Inflammatory macrophage (primary cell): ENCODE measurements at regions not wholly inside any gene's neighbourhood (a gene's known extent, or its start where the extent isn't known, plus 50 kb on each side); places are given as distances from the start of the nearest gene placed in this dataset.
"Not testable (repeated sequence)": the region's sequence is repeated elsewhere in the genome, so short reads cannot be mapped to it uniquely, and the experiment has no call there.

Source experiments
- DNase-seq, 2 donors: peaks; one replicate each; pipeline ENCODE4 v3.0.0-alpha.2; 2020 to 2022

GRCh38 chr10:45118929-45119328 lies 118.2 kb downstream of the ZNF22 start:
- DNase-seq, result no peak

DNA sequence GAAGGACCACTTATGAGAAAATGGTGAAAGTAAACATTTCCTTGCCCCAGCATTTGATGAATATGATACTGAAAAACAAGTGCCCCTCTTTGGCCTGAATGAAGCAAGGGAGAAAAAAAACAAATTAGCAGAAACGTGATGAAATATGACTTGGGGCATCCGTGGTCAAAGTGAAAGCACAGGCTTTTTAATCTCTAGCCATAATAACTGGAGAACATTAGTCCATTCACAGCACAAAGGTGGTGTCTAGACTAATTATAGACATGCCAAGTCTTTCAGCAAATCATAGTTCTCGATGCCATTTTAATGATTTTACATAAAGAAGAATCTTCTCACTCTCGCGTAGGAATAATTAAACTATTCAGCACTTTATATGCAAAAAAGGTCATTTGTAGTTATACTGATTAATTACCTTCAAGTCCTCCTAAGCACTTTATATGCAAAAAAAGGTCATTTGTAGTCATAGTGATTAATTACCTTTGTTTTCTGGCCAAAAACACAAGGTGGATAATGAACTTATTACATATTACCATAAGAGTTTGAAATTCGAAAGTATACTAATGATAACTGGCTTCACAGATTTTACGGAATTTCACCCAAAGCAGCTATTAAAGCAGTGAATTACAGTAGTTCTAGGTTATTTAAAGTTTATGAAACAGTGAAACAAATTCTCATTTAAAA lies 121.6 kb downstream of the ZNF22 start:
- DNase-seq, result not testable (repeated sequence)

GRCh38 chr10:45135443-45136198 lies 134.9 kb downstream of the ZNF22 start:
- no peak for DNase-seq

- no peak for DNase-seq
Measured at GRCh38 chr10:45136256-45136655, 135.5 kb downstream of the ZNF22 start.

DNA sequence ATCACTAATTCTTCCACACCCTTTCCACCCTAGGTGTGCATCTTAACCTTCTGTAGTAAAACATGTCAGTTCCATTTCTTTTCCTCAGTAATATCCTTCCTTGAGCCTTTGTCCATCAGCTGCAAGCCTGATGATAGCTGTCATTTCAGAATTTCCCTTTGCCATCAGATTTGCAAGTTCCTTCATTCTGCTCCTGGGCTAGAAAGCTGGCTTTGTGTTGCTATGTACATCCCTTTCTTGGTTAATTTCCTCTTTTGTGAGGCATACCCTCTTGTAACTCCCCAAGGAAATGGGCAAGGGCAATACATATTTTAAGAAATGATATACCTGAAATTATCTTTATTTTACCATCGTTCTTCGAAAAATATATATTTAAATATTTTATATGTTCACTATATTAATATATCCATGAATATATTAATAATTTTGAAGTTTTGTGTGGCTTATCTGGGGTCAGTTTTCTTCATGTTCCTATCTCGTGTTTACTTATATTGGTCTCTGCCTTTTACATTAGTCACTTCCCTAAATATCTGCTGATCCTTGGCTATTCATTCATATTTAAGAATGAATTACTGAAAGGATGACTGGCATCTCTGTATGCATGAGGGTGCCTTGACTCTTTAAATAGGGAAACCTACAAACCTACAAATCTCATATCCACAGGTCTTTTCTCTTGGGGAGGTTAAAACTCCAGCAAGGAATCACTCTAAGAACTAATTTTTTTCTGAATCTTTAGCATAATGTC lies 143.8 kb downstream of the ZNF22 start:
- peak; percentile 65 to 70 for DNase-seq

GRCh38 chr10:45145143-45145542 lies 144.4 kb downstream of the ZNF22 start:
- peak in 1 of 2 donors; percentile 17 for DNase-seq

- no peak for DNase-seq
Measured at GRCh38 chr10:45147000-45147399, 146.3 kb downstream of the ZNF22 start.

DNA sequence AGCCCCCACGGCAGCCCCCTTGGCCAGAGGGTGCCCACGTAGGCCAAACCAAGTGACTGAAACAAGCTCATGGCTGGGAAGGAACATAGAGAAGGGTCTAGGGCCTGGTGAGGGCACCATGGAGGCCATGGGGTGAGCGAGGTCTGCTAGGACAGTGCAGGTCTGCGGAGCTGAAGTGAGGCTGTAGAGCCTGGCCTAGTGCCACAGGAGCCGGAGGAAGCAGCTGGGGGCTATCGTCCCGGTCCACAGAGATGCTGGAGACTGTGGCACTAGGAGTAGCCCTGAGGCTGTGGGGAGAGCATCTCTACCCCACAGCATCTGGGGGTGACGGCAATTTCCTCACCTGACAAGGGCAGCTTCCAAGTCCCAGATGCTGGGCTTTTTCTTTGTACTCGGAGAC lies 150.3 kb downstream of the ZNF22 start:
- DNase-seq, result no peak

DNA sequence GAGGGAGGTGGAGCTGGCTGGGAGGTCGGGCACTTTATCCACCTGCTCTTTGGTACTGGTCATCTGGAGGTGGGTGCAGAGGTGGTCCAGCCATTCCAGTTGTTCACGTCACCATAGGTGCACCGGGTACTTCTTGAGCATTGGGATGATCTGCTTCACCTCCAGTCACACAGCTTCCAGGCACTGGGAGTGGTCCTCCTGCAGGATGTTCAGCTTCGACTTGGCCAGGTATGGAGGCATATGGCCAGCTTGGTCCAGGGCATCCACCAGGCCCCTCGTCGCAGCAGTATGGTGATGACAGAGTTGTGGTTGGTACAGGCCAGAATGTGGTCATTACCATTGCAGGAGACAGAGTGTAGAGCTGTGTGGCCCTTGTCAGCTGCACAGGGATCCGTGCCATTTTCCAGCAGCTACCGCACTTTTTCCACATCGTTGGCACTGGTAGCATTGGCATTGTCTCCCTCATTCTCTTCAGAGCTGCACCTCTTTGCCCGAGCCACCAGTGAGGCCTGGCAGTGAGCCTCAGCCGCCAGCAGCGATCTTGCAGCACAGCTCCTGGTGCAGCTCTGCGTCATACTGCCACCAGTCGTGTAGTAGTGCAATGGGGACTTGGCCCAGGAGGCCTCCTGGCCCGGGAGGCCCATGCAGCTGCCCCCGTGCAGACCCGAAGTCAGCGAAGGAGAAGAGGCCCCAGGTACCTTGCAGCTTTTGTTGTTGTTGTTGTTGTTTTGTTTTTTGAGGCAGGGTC lies 150.9 kb downstream of the ZNF22 start:
- DNase-seq, result no peak

DNA sequence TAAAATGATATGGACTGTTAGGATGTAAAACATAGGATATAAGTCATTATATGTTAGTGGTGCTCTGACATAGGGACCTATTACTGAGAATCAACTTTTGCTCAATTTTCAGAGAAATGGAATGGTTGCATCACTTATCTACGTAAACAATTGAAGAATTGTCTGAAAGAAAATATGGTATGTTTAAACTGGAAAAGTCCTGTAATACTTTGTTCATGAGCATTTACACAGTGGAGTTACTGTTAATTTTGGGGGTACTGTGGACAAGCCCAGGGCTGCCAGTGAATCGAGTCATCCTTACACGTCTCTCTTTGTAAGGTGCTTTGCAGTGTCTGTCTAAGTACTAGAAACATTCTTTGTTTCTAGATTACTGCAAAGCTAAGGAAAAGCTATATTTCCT lies 152.0 kb downstream of the ZNF22 start:
- DNase-seq, result peak; percentile 42 to 88

DNA sequence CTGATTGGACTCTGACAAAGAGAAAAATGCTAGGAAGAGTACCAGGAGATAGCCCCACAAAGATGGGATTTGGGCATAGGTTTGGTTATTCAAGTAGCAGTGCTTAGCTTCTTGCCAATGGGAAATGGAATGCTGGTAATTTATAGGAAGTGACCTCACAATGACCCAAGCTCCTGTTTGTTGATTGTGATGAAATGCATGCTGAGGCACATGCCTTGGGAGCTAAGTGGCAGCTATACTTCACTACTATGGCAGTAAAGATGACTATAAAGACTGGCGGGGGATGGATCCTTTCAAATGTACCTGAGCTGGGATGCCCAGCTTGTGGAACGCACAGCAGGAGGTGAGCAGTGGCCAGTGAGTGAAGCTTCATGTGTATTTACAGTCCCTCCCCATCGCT lies 153.8 kb downstream of the ZNF22 start:
- peak; percentile 12 to 15 for DNase-seq

- no peak for DNase-seq
Measured at GRCh38 chr10:45155784-45156183, 155.1 kb downstream of the ZNF22 start.

DNA sequence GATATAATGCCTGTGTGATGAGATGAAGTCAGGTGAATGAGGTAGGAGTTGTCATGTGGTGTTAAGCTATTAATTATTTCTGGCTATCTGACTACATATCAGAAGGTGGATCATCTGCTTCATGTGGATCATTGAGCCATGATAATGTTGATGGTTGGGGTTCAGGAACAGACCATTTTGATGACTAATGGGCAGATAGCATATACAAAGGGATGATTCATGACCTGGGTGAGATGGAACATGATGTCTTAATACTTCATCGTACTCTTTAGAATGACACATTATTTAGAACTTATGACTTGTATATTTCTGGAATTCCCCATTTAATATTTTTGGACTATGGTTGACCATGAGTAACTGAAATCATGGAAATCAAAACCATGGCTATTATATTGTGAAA lies 155.1 kb downstream of the OR13A1 start:
- peak; percentile 71 to 84 for DNase-seq

DNA sequence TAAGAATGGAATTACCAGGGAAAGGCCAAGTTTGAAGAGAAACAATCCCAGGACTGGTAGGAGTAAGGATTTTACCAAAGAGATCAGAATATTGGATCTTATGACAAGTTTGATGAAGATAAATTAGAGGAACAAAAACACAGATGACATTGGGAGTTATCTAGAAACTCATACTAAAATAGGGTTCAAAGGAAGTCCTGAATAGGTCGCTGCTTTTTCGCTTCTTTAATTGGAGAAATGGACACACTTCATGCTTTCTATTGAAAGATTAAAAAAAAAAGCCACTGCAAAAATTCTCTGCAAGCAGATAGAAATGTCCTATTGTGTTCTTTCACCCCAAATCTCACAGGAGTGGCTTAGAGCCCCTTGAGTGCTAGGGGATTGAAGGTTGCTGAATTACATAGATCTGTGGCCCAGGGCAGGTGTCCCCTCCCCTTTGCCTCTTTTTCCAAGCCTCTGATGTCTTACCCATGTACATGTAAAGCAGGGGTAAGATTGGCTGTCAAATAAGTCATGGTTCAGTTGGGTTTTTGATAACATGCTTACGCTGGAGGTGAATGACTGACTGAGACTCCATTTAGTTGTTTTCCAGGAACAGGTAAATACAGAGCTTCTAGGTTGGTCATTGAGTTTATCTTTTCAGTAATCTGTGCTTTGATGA lies 152.0 kb downstream of the OR13A1 start:
- DNase-seq, result no peak

DNA sequence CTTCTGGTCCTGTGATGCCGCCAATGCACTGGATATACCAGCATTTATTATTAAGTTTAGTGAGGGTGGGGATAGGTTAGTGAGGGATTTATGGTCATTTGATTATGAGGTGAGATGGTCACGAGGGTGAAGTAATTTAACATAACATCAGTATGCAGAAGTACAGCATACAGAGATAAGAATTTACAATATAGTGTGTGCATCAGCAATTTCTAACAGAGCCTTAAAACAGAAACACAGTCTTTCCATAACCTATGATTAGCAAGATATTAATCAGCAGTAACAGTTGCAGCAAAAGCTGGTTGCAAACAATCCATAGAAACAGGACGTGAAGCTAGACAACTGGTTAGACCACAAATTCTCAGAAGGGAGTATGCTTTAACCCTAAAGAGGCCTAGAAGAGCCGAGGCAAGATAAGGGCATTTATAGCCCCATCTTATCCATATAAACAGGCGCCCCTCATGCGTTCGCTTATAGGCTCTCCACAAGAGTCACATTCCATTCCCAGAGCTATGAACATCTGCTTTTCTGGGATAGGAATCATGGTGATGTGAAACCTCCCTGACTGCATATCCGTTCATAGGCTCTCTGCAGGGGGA lies 139.8 kb downstream of the OR13A1 start:
- DNase-seq, result not testable (repeated sequence)

DNA sequence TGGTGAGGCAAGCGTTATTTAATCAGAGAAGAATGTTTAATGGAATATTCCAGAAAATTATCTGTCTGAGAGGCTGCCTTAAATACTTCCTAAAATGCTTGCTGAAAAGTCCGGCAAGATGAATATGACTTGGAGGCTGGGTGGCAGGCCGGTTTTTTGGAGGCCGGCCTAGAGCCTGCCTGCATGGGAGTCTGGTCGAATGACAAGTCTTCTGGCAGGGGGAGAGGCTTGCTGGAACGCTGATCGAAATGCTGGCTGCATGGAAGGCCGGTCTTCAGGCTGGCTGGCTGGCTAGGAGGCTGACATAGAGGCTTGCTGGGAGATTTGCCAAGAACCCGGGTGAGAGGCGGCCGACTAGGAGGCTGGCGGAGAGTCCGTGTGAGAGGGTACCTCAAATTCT lies 135.7 kb downstream of the OR13A1 start:
- no peak for DNase-seq

- DNase-seq, result no peak
Measured at GRCh38 chr10:45180507-45180906, 134.9 kb downstream of the OR13A1 start.

DNA sequence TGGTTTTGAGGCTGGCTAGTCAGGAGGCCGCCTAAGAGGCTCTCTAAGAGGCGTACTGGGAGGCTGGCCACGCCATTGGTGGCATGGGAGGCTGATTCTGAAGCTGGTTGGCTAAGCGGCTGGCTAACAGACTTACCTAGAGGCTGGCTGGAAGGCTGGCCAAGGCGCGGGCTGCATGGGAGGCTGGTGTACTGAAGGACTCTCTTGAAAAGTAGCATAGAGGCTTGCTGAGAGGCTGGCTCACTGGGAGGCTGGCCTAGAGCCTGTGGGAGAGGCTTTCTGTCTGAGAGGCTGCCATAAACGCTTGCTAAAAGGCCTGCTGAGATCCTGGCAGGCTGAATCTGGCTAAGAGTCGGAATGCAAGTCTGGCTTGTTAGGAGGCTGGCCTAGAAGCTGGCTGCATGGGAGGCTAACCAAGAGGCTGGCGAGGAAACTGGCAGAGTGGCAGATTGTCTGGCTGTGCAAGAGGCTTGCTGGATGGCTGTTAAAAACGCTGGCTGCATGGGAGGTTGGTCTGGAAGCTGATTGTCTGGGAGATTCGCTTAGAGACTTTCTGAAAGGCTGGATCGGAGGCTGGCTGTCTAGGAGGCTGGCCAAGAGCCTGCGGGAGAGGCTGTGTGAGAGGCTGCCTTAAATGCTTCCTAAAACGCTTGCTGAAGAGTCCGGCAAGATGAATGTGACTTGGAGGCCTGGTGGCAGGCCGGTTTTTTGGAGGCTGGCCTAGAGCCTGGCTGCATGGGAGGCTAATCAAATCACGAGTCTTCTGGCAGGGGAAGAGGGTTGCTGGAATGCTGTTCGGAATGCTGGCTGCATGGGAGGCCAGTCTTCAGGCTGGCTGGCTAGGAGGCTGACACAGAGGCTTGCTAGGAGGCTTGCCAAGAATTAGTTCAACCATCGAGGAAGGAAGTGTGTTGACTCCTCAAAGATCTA lies 134.2 kb downstream of the OR13A1 start:
- no peak for DNase-seq

- DNase-seq, result no peak
Measured at GRCh38 chr10:45183174-45183573, 132.2 kb downstream of the OR13A1 start.

DNA sequence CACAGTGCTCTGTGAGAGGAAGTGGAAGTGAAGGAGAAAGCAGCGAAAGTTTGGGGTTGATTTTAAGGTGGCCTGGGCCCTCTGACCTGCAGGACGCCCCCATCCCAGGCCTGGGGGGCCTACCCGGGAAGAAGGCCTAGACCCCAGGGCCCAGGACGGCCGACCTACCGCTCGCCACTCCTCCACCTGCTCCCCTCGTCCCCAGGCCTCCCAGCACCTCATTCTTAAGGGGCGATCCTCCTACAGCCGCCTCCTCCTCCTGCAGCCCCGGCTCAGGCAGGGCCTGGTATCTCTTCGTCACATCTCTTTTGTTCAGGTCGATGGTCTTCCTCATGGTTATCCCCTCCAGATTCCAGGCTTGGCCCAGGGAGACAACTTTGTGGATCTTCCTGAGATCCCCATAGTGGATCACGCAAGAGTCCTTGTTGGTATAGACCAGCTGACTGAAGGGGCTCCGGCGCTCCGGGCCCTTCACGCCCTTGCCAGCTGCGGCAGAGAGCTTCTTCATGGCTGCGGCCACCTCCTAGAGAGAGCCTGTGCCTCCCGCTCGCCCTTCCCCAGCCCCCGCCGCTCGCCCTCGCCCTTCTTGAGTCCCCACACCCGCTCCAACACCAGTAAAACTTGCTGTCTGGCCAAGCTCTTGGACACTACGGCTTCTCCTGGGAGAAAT lies 117.5 kb downstream of the OR13A1 start:
- DNase-seq, result no peak
